Endothelial cell of umbilical vein (primary cell): ENCODE measurements at regions not wholly inside any gene's neighbourhood (a gene's known extent, or its start where the extent isn't known, plus 50 kb on each side); places are given as distances from the start of the nearest gene placed in this dataset.

Experiments
- BruUV-seq: library from RNA; stranded (reverse); fragments of 400-500 nt; replicated peaks from 2 replicates; lab custom pipeline; 2021; lab: Mats Ljungman, UMichigan
- CTCF ChIA-PET: fragments of 300-600, 350-600 bp; sonication (Branson Sonifier 250); formaldehyde crosslinking; loops from one replicate; lab custom pipeline; 2021; ENCODE audit warnings: antibody characterized with exemption, inconsistent platforms; lab: Charles Lee
- POLR2A ChIA-PET: fragments of 300-600, 350-600 bp; sonication (Branson Sonifier 250); formaldehyde crosslinking; loops from one replicate; lab custom pipeline; 2021; ENCODE audit warnings: antibody characterized with exemption, inconsistent platforms; lab: Charles Lee
- DNase-seq: peaks from one replicate; pipeline ENCODE4 v3.0.0-alpha.2; 2011; ENCODE audit warnings: low read depth, low spot score
- FAIRE-seq: peaks from 2 replicates; lab custom pipeline; 2011; peaks lifted over from hg19 to GRCh38; lab: Jason Lieb, UNC
- H2AFZ ChIP-seq: 2 replicates; pipeline ENCODE4 v1.6.0; 2012; ENCODE audit warnings: low read depth, low read length, control low read depth, inconsistent platforms
- H3K27ac ChIP-seq: 2 replicates; pipeline ENCODE4 v1.5.1; 2011; ENCODE audit warnings: low read depth, mild to moderate bottlenecking, control low read depth, low read length, moderate library complexity; ENCODE audit not compliant: insufficient read depth
- H3K27me3 ChIP-seq, 2 experiments: 2 replicates each; pipeline versions ENCODE4 v1.6.0 to v1.6.1; 2011; ENCODE audit warnings: low read length in 2 of 2, mixed read lengths in 1 of 2; ENCODE audit not compliant: control insufficient read depth in 2 of 2, insufficient read depth in 2 of 2
- H3K36me3 ChIP-seq, 2 experiments: 2 replicates in 1 of 2; 3 replicates in 1 of 2; pipeline ENCODE4 v1.5.1; 2011; ENCODE audit warnings: low read length in 2 of 2, mild to moderate bottlenecking in 1 of 2, moderate library complexity in 1 of 2; ENCODE audit not compliant: control insufficient read depth in 2 of 2, insufficient read depth in 2 of 2; ENCODE audit errors: extremely low read depth in 1 of 2
- H3K4me1 ChIP-seq: 3 replicates; pipeline ENCODE4 v1.5.1; 2011; ENCODE audit warnings: mild to moderate bottlenecking, low read length; ENCODE audit not compliant: control insufficient read depth, insufficient read depth; ENCODE audit errors: extremely low read depth
- H3K4me2 ChIP-seq: 2 replicates; pipeline ENCODE4 v1.6.1; 2011; ENCODE audit warnings: low read length, control low read depth, mixed read lengths; ENCODE audit not compliant: insufficient read depth
- H3K4me3 ChIP-seq, 3 experiments: fragments of 200-600 bp in 1 of 3; sonication (generic), shearing (Covaris generic) in 1 of 3; replicated peaks in 1 of 3; 2 replicates each; pipeline ENCODE4 v1.5.1; 2011 to 2016; ENCODE audit warnings: control low read depth in 3 of 3, low read length in 3 of 3, mild to moderate bottlenecking in 2 of 3, inconsistent platforms in 1 of 3, low read depth in 1 of 3, moderate library complexity in 1 of 3; ENCODE audit not compliant: insufficient read depth in 1 of 3
- H3K79me2 ChIP-seq: 2 replicates; pipeline ENCODE4 v1.6.0; 2012; ENCODE audit warnings: low read length, inconsistent platforms; ENCODE audit not compliant: control insufficient read depth, insufficient read depth
- H3K9ac ChIP-seq: replicated peaks from 2 replicates; pipeline ENCODE3; 2011; ENCODE audit warnings: low read length, control low read depth; ENCODE audit not compliant: insufficient read depth; ENCODE audit errors: extremely low read depth
- H3K9me1 ChIP-seq: replicated peaks from 3 replicates; pipeline ENCODE4 v1.6.0; 2011; ENCODE audit warnings: mild to moderate bottlenecking, low read length; ENCODE audit not compliant: control insufficient read depth, insufficient read depth; ENCODE audit errors: extremely low read depth
- H3K9me3 ChIP-seq: replicated peaks from 2 replicates; pipeline ENCODE4 v1.5.1; 2012; ENCODE audit warnings: low read length, inconsistent platforms; ENCODE audit not compliant: control insufficient read depth, insufficient read depth
- H4K20me1 ChIP-seq: replicated peaks from 2 replicates; pipeline ENCODE3; 2011; ENCODE audit warnings: mild to moderate bottlenecking, low read length; ENCODE audit not compliant: control insufficient read depth, insufficient read depth; ENCODE audit errors: extremely low read depth
- EZH2 ChIP-seq: IDR thresholded peaks from 2 replicates; pipeline ENCODE4 v1.6.1; 2012; ENCODE audit warnings: borderline replicate concordance, low read depth, mild to moderate bottlenecking, moderate library complexity, low read length, inconsistent platforms; ENCODE audit not compliant: severe bottlenecking
- FOS ChIP-seq: IDR thresholded peaks from 2 replicates; pipeline ENCODE4 v1.6.1; 2011; ENCODE audit warnings: mild to moderate bottlenecking, low read length, moderate library complexity, borderline replicate concordance; ENCODE audit not compliant: insufficient read depth
- GATA2 ChIP-seq: IDR thresholded peaks from 2 replicates; pipeline ENCODE4 v1.7.0; 2011; ENCODE audit warnings: low read depth, mild to moderate bottlenecking, moderate library complexity, mixed read lengths, low read length; ENCODE audit not compliant: insufficient read length, insufficient read depth
- JUN ChIP-seq: IDR thresholded peaks from 2 replicates; pipeline ENCODE4 v1.6.1; 2011; ENCODE audit warnings: borderline replicate concordance, low read depth; ENCODE audit not compliant: insufficient read length, insufficient read depth
- MYC ChIP-seq: IDR thresholded peaks from one replicate; pipeline ENCODE4 v1.6.1; 2011; ENCODE audit warnings: mild to moderate bottlenecking, low read depth, low read length
- POLR2A ChIP-seq: IDR thresholded peaks from 2 replicates; pipeline ENCODE4 v1.6.1; 2012; ENCODE audit warnings: low read depth, mild to moderate bottlenecking, control low read depth, low read length
- POLR2AphosphoS5 ChIP-seq: IDR thresholded peaks from 2 replicates; pipeline ENCODE4 v1.6.1; 2012; ENCODE audit warnings: low read depth, mild to moderate bottlenecking, control low read depth, low read length, moderate library complexity; ENCODE audit not compliant: insufficient read depth
- dilution Hi-C: fragments of 300-500 bp; cut with MboI; formaldehyde crosslinking; loops from one replicate; pipeline ENCODE4 v1.15.0; 2019; ENCODE audit warnings: low sequenced_read_pairs; ENCODE audit not compliant: extremely low pct_ligation_motif_present
- intact Hi-C: fragments of 100-400 bp; cut with micrococcal nuclease; formaldehyde crosslinking; loops from one replicate; pipeline ENCODE4 v1.10.0; 2022
- TF ChIP-seq, protein P1 (sequence below), 2 donors: IDR thresholded peaks; 1 replicate in 1 of 2; 2 replicates in 1 of 2; pipeline ENCODE4 v1.5.1; 2011; ENCODE audit warnings: low read length in 2 of 2, mild to moderate bottlenecking in 2 of 2, moderate library complexity in 2 of 2, control low read depth in 1 of 2, inconsistent platforms in 1 of 2, low read depth in 1 of 2; ENCODE audit not compliant: insufficient read depth in 1 of 2; ENCODE audit errors: extremely low read depth in 1 of 2
- TF ChIP-seq, protein P2 (sequence below): IDR thresholded peaks from 2 replicates; pipeline ENCODE4 v1.6.1; 2011; ENCODE audit not compliant: insufficient read depth, insufficient read length

DNA sequence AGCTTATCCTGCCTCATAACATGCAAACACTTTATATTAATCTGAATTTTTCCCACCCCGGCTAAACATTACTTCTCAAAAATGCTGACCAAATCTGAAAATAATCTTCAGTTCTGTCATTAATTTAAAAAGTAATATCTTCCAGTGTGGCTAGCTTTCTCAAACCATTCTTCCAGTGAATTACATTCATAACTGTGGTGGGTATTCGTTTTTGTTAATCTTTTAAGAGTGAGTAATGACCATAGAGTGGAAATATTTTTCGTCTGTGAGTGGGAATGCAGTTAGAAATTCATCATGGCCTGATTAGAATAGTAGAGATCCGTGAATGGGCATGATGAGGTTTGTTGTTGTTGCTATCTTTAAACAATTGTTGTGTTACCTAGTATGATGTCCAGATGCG, 138.6 kb upstream of the SFRP2 start:
- CTCF ChIA-PET: no interaction called here

More for the DNA sequence above, 138.6 kb upstream of the SFRP2 start:
- peaks cover 2% of the 10 kb centered on the region for H3K9me3 ChIP-seq
- no TSS peak for BruUV-seq
- no peak overlapping the region for H2AFZ ChIP-seq
- FAIRE-seq (no peak), DNase-seq (no peak)
- no peak overlapping the region for H3K9ac ChIP-seq
- H3K27me3 ChIP-seq: no peaks in the 10 kb centered on the region
- no peak for TF ChIP-seq POLR2AphosphoS5
- TF ChIP-seq, protein P1, sequence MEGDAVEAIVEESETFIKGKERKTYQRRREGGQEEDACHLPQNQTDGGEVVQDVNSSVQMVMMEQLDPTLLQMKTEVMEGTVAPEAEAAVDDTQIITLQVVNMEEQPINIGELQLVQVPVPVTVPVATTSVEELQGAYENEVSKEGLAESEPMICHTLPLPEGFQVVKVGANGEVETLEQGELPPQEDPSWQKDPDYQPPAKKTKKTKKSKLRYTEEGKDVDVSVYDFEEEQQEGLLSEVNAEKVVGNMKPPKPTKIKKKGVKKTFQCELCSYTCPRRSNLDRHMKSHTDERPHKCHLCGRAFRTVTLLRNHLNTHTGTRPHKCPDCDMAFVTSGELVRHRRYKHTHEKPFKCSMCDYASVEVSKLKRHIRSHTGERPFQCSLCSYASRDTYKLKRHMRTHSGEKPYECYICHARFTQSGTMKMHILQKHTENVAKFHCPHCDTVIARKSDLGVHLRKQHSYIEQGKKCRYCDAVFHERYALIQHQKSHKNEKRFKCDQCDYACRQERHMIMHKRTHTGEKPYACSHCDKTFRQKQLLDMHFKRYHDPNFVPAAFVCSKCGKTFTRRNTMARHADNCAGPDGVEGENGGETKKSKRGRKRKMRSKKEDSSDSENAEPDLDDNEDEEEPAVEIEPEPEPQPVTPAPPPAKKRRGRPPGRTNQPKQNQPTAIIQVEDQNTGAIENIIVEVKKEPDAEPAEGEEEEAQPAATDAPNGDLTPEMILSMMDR (IDR thresholded peaks at IDR 0.05; ENCODE audit: extremely low read depth in 1 of 2, insufficient read depth in 1 of 2, low read depth in 1 of 2, low read length in 2 of 2): no peak
- TF ChIP-seq POLR2A: no peak
- TF ChIP-seq EZH2: no peak
- no peak for TF ChIP-seq GATA2
- no peak for TF ChIP-seq FOS
- TF ChIP-seq, protein P2, sequence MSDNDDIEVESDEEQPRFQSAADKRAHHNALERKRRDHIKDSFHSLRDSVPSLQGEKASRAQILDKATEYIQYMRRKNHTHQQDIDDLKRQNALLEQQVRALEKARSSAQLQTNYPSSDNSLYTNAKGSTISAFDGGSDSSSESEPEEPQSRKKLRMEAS: no peak
- TF ChIP-seq JUN: no peak
- no peak for TF ChIP-seq MYC
- no peaks in the 10 kb centered on the region for H3K9me1 ChIP-seq
- no peak overlapping the region for H3K4me3 ChIP-seq
- H3K4me1 ChIP-seq: no peaks in the 10 kb centered on the region
- no peaks in the 10 kb centered on the region for H4K20me1 ChIP-seq
- H3K79me2 ChIP-seq: no peaks in the 10 kb centered on the region
- no peak overlapping the region for H3K4me2 ChIP-seq
- no peaks in the 10 kb centered on the region for H3K36me3 ChIP-seq
- intact Hi-C loops: no loop called here
- POLR2A ChIA-PET: no interaction called here
- H3K27ac ChIP-seq: no peak overlapping the region
- dilution Hi-C loops: no loop called here
